ENCODE measurements at regions not wholly inside any gene's neighbourhood (a gene's known extent, or its start where the extent isn't known, plus 50 kb on each side); places are given as distances from the start of the nearest gene placed in this dataset.

DNA sequence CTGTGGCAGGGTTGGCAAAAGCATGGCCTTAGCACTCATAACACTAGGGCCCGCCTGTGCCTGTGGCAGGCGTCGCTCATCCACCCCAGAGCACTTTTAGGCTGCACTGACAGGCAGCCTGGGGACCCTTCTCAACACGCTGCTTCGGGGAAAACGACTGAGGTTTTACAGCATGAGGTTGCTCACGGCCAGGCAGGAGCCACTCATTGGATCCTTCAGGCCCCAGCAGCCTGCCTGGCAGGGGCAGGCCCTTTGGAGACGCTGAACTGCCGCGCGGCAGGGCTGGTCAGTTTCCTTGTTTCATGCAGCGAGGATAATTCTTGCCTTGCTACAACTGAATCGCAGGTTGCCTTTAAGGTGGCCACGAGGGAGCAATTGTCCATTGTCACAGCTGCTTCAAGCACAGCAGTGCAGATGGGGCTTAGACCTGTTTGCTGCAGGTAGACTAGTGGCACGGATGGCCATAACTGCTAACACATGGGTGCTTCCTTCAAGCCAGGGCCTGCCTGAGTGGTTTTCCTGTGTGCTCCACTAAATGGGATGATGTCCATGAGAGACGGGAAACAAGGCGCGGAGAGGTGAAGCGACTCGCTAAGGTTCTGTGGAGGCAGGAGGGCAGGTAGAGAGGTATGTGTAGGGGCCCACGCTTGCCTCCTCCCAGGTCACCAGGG, 49.9 kb upstream of the HS6ST1 start:
- WGBS, 2 donors: 86 to 87% methylated on average over 21 of the region's 21 CpGs
- intact Hi-C loops (cut with DNase I; ENCODE audit: low total_unique reads): no loop called here
- no peak for DNase-seq (ENCODE audit: low spot score in 2 of 2)
- no peak for TF ChIP-seq POLR2A (IDR thresholded peaks at IDR 0.05)
- no peak for TF ChIP-seq CTCF (IDR thresholded peaks at IDR 0.05)
- H3K4me3 ChIP-seq (ENCODE audit: low read depth, poor library complexity, severe bottlenecking): no peak overlapping the region

GRCh38 chr2:128369108-128369555, 50.5 kb upstream of the HS6ST1 start:
- intact Hi-C loops (cut with DNase I; ENCODE audit: low total_unique reads): no loop called here
- WGBS, 2 donors: 45 to 46% methylated on average over 12 of the region's 12 CpGs
- no peak for DNase-seq (ENCODE audit: low spot score in 2 of 2)
- H3K4me3 ChIP-seq (ENCODE audit: low read depth, poor library complexity, severe bottlenecking): no peak overlapping the region
- TF ChIP-seq CTCF (IDR thresholded peaks at IDR 0.05) (no peak), POLR2A (IDR thresholded peaks at IDR 0.05) (no peak)

DNA sequence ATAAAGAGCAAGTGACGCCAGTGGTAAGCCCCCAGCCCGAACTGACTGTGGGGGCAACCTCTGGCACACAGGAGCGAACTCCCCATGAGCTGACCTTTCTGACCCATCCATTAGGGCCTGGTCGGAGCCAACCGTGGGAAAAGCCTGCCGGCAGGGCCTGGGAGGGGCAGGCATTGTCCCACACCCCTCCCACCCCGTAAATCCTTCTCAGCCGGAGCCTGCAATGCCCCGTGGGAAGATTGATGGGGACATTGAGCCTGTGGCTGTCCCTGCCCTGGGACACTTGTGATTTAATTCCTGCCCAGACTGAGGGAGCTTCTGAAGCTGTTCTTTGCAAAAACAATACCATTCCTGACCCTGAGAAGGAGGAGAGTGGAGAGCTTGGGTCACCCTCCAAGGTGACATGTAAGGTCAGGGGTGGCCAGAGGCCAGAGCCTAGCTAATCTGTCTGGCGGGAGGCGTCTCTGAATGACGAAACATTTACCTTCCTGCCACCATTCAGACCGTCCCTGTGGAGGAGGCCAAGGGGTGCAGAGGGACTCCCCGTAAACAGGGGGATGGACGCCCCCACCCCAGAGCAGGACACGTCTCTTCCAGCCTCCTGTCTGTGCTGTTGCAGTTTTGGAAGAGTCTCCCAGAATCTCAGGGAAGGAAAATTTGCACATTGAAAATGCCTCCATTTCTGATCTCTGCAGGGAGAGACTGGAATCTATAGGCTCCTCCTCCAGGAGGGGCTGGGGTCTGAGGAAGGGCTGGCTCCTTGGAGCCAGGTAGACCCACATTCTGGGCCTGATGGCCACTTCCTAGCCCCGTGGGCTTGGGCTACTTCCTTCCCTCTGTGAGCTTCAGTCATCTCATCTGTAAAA, 51.2 kb upstream of the HS6ST1 start:
- TF ChIP-seq POLR2A (IDR thresholded peaks at IDR 0.05) (no peak), CTCF (IDR thresholded peaks at IDR 0.05) (no peak)
- 57 to 59% methylated on average over 17 of the region's 17 CpGs for WGBS, 2 donors
- intact Hi-C loops (cut with DNase I; ENCODE audit: low total_unique reads): no loop called here
- DNase-seq (ENCODE audit: low spot score in 2 of 2): no peak
- H3K4me3 ChIP-seq (ENCODE audit: low read depth, poor library complexity, severe bottlenecking): no peak overlapping the region

DNA sequence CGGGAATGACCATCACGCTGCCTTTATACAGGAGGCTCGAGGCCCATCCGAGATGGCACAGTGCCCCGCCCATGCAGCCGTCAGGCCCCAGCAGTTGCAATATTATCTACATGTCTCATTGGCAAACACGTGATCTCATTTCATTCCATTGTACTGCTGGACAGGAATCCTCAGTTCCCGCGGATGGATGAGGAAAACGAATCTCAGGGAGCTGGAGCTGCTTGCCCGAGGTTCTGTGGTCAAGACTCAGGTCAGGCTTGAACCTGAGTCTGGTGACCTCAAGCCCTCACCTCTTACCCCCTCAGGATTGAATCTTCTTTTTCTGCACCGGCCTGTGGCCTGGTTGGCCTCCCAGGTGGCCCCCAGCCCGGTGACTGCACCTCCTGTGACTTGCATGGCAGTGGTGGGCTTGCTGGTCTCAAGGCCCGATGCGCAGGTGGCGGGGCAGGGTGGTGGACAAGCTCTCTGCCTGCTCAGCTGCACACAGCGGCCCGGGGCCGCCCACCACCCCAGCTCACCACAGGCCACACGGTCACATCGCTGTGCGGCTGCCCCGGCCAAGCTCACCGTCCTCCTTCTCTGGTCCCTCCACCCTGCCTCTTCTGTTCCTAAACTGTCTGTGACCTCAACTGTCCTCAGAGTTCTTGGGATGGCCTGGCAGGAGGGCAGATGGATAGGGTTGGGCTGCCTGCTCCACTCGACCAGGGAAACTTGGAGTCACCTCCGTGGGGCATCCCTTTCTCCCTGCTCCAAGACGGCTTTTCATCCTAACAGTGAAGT, 52.0 kb upstream of the HS6ST1 start:
- 86 to 90% methylated on average over 27 of the region's 27 CpGs for WGBS, 2 donors
- no peak for DNase-seq (ENCODE audit: low spot score in 2 of 2)
- intact Hi-C loops (cut with DNase I; ENCODE audit: low total_unique reads): no loop called here
- H3K4me3 ChIP-seq (ENCODE audit: low read depth, poor library complexity, severe bottlenecking): no peak overlapping the region
- TF ChIP-seq CTCF (IDR thresholded peaks at IDR 0.05) (no peak), POLR2A (IDR thresholded peaks at IDR 0.05) (no peak)

DNA sequence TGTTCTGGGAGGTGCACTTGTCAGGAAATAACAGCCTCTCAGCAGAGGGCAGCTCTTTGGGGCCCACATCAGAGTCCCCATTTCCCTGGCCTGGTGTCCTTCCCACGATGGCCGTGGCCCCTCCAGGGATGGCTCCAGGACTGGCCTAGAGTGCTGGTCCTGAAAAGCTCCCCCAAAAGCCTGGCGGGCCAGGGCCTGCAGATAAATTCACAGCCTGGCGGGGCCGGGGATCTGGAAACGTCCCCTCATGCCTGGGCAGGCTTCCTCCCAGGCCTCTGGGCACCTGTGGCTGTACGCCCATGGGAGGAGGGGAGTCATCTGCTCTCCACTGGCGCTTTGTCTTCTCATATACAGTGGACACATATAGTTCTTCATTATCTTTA, 52.6 kb upstream of the HS6ST1 start:
- DNase-seq (ENCODE audit: low spot score in 2 of 2): no peak
- 61 to 79% methylated on average over 8 of the region's 8 CpGs for WGBS, 2 donors
- TF ChIP-seq POLR2A (IDR thresholded peaks at IDR 0.05) (no peak), CTCF (IDR thresholded peaks at IDR 0.05) (no peak)
- no peak overlapping the region for H3K4me3 ChIP-seq (ENCODE audit: low read depth, poor library complexity, severe bottlenecking)
- intact Hi-C loops (cut with DNase I; ENCODE audit: low total_unique reads): no loop called here

Measured in lower leg skin (tissue), 4 donors.